Thymus (tissue), 11 donors: ENCODE measurements at regions not wholly inside any gene's neighbourhood (a gene's known extent, or its start where the extent isn't known, plus 50 kb on each side); places are given as distances from the start of the nearest gene placed in this dataset.
"Not testable (repeated sequence)": the region's sequence is repeated elsewhere in the genome, so short reads cannot be mapped to it uniquely, and the experiment has no call there.

Experiments
- DNase-seq, 9 donors: peaks; one replicate each; pipeline ENCODE4 v3.0.0-alpha.2; 2013; ENCODE audit warnings: low spot score in 9 of 9, low read depth in 6 of 9, missing footprints in 1 of 9
- H3K27ac ChIP-seq, 2 donors: one replicate each; pipeline ENCODE4 v1.5.1; 2013; ENCODE audit warnings: control low read depth in 1 of 2, low read depth in 1 of 2, low read length in 1 of 2, mild to moderate bottlenecking in 1 of 2, moderate library complexity in 1 of 2
- H3K27me3 ChIP-seq, 2 donors: one replicate each; pipeline ENCODE4 v1.5.1; 2013; ENCODE audit warnings: low read length in 1 of 2; ENCODE audit not compliant: control insufficient read depth in 2 of 2, insufficient read depth in 1 of 2
- H3K36me3 ChIP-seq, 2 donors: one replicate each; pipeline ENCODE4 v1.5.1; 2013; ENCODE audit warnings: low read length in 1 of 2, mild to moderate bottlenecking in 1 of 2, moderate library complexity in 1 of 2; ENCODE audit not compliant: control insufficient read depth in 2 of 2, insufficient read depth in 2 of 2
- H3K4me1 ChIP-seq, 2 donors: one replicate each; pipeline ENCODE4 v1.5.1; 2013; ENCODE audit warnings: low read length in 2 of 2; ENCODE audit not compliant: control insufficient read depth in 2 of 2, insufficient read depth in 2 of 2
- H3K4me3 ChIP-seq, 2 donors: one replicate each; pipeline ENCODE4 v1.5.1; 2013; ENCODE audit warnings: low read length in 2 of 2, control low read depth in 1 of 2, mild to moderate bottlenecking in 1 of 2
- H3K9me3 ChIP-seq, 2 donors: one replicate each; pipeline ENCODE4 v1.5.1; 2013; ENCODE audit warnings: low read length in 1 of 2, mild to moderate bottlenecking in 1 of 2; ENCODE audit not compliant: control insufficient read depth in 2 of 2, insufficient read depth in 1 of 2
- WGBS: extraction: QIAGEN DNeasy Blood & Tissue Kit; methylation state at CpG from one replicate; pipeline ENCODE4 v1.1.7; 2013; 5-methylcytosine and 5-hydroxymethylcytosine counted together
- donor health status: healthy.

GRCh38 chr4:95898226-95898625 lies 58.3 kb downstream of the PDHA2 start:
- H3K27ac ChIP-seq: no peak overlapping the region
- no peaks in the 10 kb centered on the region for H3K9me3 ChIP-seq
- peak in 1 of 9 donors; percentile 10 for DNase-seq
- no peaks in the 10 kb centered on the region for H3K36me3 ChIP-seq
- WGBS: 65% methylated on average over 2 of the region's 2 CpGs
- H3K4me3 ChIP-seq: no peak overlapping the region
- no peaks in the 10 kb centered on the region for H3K4me1 ChIP-seq
- no peaks in the 10 kb centered on the region for H3K27me3 ChIP-seq

- DNase-seq: no peak
- H3K27me3 ChIP-seq: no peaks in the 10 kb centered on the region
- H3K9me3 ChIP-seq: no peaks in the 10 kb centered on the region
- WGBS: 90% methylated on average over 1 of the region's 1 CpG
- no peak overlapping the region for H3K27ac ChIP-seq
- H3K4me3 ChIP-seq: no peak overlapping the region
- no peaks in the 10 kb centered on the region for H3K36me3 ChIP-seq
- H3K4me1 ChIP-seq: no peaks in the 10 kb centered on the region
These were observed 69.3 kb downstream of the PDHA2 start for GRCh38 chr4:95909211-95909610.

GRCh38 chr4:95910749-95911148 lies 70.9 kb downstream of the PDHA2 start:
- Histone ChIP-seq H3K36me3 (no peaks in the 10 kb centered on the region), H3K27me3 (no peaks in the 10 kb centered on the region), H3K4me3 (no peak overlapping the region), H3K9me3 (no peaks in the 10 kb centered on the region), H3K4me1 (no peaks in the 10 kb centered on the region), H3K27ac (no peak overlapping the region)
- 95% methylated on average over 2 of the region's 2 CpGs for WGBS
- DNase-seq: no peak

- no peaks in the 10 kb centered on the region for H3K4me1 ChIP-seq
- no peaks in the 10 kb centered on the region for H3K9me3 ChIP-seq
- no peaks in the 10 kb centered on the region for H3K36me3 ChIP-seq
- no peak for DNase-seq
- H3K4me3 ChIP-seq: no peak overlapping the region
- H3K27me3 ChIP-seq: no peaks in the 10 kb centered on the region
- H3K27ac ChIP-seq: no peak overlapping the region
These were observed 81.6 kb downstream of the PDHA2 start for GRCh38 chr4:95921470-95921869.

- Histone ChIP-seq H3K27me3 (no peaks in the 10 kb centered on the region), H3K36me3 (no peaks in the 10 kb centered on the region), H3K4me1 (no peaks in the 10 kb centered on the region), H3K27ac (no peak overlapping the region), H3K4me3 (no peak overlapping the region), H3K9me3 (peaks cover 0 to 7% of the 10 kb centered on the region in 2 donors)
- 86% methylated on average over 1 of the region's 1 CpG for WGBS
- DNase-seq: no peak
These were observed 89.7 kb downstream of the PDHA2 start for GRCh38 chr4:95929448-95930064.

- no peak for DNase-seq
- H3K36me3 ChIP-seq: no peaks in the 10 kb centered on the region
- no peak overlapping the region for H3K4me3 ChIP-seq
- no peak overlapping the region for H3K27ac ChIP-seq
- peaks cover 0 to 3% of the 10 kb centered on the region in 2 donors for H3K9me3 ChIP-seq
- no peaks in the 10 kb centered on the region for H3K27me3 ChIP-seq
- WGBS: 93% methylated on average over 1 of the region's 1 CpG
- H3K4me1 ChIP-seq: no peaks in the 10 kb centered on the region
These were observed 99.2 kb downstream of the PDHA2 start for GRCh38 chr4:95939141-95939540.

- no peaks in the 10 kb centered on the region for H3K4me1 ChIP-seq
- 92% methylated on average over 3 of the region's 3 CpGs for WGBS
- no peak overlapping the region for H3K27ac ChIP-seq
- H3K36me3 ChIP-seq: no peaks in the 10 kb centered on the region
- H3K27me3 ChIP-seq: no peaks in the 10 kb centered on the region
- H3K4me3 ChIP-seq: no peak overlapping the region
- DNase-seq: no peak
- no peaks in the 10 kb centered on the region for H3K9me3 ChIP-seq
These were observed 109.4 kb downstream of the PDHA2 start for GRCh38 chr4:95949136-95949765.

DNA sequence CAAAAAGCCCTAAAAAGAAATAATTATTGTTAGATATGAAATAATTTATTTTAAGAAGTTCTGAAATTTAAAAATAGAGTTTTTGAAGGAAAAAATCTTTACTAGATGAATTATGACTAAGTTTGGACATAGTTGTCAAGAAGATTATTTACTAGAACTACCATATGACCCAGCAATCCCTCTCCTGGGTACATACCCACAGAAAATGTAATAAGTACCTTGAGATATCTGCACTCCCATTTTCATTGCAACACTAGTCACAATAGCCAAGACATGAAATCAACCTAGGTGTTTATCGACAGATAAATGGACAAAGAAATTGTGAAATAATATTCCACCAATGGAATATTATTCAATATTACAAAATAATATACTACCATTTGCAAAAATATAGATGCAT lies 109.9 kb downstream of the PDHA2 start:
- H3K27me3 ChIP-seq: no peaks in the 10 kb centered on the region
- no peaks in the 10 kb centered on the region for H3K9me3 ChIP-seq
- H3K27ac ChIP-seq: no peak overlapping the region
- no peaks in the 10 kb centered on the region for H3K4me1 ChIP-seq
- no peak overlapping the region for H3K4me3 ChIP-seq
- no peaks in the 10 kb centered on the region for H3K36me3 ChIP-seq
- WGBS: 98% methylated on average over 1 of the region's 1 CpG
- DNase-seq: no peak

DNA sequence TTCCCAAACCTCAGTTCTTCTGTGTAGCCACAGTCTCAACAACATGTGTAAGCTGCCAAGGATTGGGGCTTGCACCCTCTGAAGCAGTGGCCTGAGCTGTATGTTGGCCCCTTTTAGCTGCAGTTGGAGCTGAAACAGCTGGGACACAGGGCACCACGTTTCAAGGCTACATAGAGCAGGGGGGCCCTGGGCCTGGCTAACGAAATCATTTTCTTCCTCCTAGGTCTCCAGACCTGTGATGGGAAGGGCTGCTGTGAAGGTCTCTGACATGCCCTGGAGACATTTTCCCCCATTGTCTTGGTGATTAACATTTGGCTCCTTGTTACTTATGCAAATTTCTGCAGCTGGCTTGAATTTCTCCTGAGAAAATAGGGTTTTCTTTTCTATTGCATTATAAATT lies 112.6 kb downstream of the PDHA2 start:
- H3K9me3 ChIP-seq, H3K36me3 ChIP-seq, H3K27me3 ChIP-seq, DNase-seq, H3K27ac ChIP-seq, H3K4me1 ChIP-seq, H3K4me3 ChIP-seq: not testable (repeated sequence)
- 93% methylated on average over 2 of the region's 2 CpGs for WGBS
